A549 (cell line): ENCODE measurements at regions not wholly inside any gene's neighbourhood (a gene's known extent, or its start where the extent isn't known, plus 50 kb on each side); places are given as distances from the start of the nearest gene placed in this dataset.

ENCODE experiments used
- BHLHE40 ChIP-seq: IDR thresholded peaks from 2 replicates; pipeline ENCODE4 v1.6.1; 2012; ENCODE audit warnings: low read depth, low read length, inconsistent platforms
- CBX8 ChIP-seq: fragments of 200-600 bp; sonication (generic); IDR thresholded peaks from 2 replicates; pipeline ENCODE4 v1.6.1; 2016
- CEBPB ChIP-seq, 2 experiments: fragments of >200 bp in 1 of 2; sonication (Bioruptor Twin) in 1 of 2; formaldehyde crosslinking in 1 of 2; IDR thresholded peaks; 2 replicates each; pipeline ENCODE4 v1.6.1; 2012 to 2016
- JUN ChIP-seq, 2 experiments: fragments of >200 bp; sonication (Bioruptor Twin); formaldehyde crosslinking; IDR thresholded peaks; 2 replicates in 1 of 2; 3 replicates in 1 of 2; pipeline ENCODE4 v1.6.1; 2016 to 2017
- JUNB ChIP-seq: fragments of >200 bp; sonication (Bioruptor Twin); formaldehyde crosslinking; IDR thresholded peaks from 2 replicates; pipeline ENCODE4 v1.6.1; 2016
- ZFP36 ChIP-seq: fragments of 450-650 bp; IDR thresholded peaks from 2 replicates; pipeline ENCODE4 v1.6.1; 2014; ENCODE audit warnings: borderline replicate concordance; ENCODE audit not compliant: partially characterized antibody
- ZSCAN20 ChIP-seq: fragments of 250-450 bp; sonication (Bioruptor Pico); IDR thresholded peaks from 2 replicates; pipeline ENCODE4 v1.8.0; 2022; ENCODE audit warnings: mild to moderate bottlenecking, moderate library complexity
- TF ChIP-seq, protein P1 (sequence below): fragments of >200 bp; sonication (Bioruptor Twin); formaldehyde crosslinking; IDR thresholded peaks from 3 replicates; pipeline ENCODE4 v1.5.1; 2016
- TF ChIP-seq, protein P2 (sequence below): fragments of >200 bp; sonication (Bioruptor Twin); formaldehyde crosslinking; IDR thresholded peaks from 3 replicates; pipeline ENCODE4 v1.6.1; 2016
- TF ChIP-seq, protein P3 (sequence below): fragments of 150-350 bp; IDR thresholded peaks from 2 replicates; pipeline ENCODE4 v1.6.1; 2014; ENCODE audit warnings: low read depth, mild to moderate bottlenecking, low read length

DNA sequence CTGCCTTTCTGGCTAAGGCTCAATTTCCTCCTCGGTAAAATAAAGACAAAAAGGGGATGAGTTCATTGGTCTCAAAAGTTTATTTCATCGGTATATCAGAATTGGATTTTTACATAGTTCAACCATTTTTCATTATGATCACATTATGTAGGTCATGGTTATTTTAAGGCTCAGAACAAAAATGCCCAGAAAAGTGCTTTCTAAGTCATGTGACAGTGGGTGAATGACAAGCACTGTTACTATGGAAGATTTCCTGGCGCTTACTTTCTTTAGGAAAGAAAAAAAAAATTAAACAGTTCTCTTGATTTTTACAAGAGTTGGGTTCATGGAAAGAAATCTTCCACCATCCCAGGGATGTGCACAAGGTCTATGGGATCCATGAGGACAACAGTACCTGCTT, 117.9 kb upstream of the CES5A start:
- TF ChIP-seq BHLHE40 = no peak
- TF ChIP-seq, protein P1, sequence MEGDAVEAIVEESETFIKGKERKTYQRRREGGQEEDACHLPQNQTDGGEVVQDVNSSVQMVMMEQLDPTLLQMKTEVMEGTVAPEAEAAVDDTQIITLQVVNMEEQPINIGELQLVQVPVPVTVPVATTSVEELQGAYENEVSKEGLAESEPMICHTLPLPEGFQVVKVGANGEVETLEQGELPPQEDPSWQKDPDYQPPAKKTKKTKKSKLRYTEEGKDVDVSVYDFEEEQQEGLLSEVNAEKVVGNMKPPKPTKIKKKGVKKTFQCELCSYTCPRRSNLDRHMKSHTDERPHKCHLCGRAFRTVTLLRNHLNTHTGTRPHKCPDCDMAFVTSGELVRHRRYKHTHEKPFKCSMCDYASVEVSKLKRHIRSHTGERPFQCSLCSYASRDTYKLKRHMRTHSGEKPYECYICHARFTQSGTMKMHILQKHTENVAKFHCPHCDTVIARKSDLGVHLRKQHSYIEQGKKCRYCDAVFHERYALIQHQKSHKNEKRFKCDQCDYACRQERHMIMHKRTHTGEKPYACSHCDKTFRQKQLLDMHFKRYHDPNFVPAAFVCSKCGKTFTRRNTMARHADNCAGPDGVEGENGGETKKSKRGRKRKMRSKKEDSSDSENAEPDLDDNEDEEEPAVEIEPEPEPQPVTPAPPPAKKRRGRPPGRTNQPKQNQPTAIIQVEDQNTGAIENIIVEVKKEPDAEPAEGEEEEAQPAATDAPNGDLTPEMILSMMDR = no peak
- no peak for TF ChIP-seq ZSCAN20
- TF ChIP-seq, protein P2, sequence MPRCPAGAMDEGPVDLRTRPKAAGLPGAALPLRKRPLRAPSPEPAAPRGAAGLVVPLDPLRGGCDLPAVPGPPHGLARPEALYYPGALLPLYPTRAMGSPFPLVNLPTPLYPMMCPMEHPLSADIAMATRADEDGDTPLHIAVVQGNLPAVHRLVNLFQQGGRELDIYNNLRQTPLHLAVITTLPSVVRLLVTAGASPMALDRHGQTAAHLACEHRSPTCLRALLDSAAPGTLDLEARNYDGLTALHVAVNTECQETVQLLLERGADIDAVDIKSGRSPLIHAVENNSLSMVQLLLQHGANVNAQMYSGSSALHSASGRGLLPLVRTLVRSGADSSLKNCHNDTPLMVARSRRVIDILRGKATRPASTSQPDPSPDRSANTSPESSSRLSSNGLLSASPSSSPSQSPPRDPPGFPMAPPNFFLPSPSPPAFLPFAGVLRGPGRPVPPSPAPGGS = no peak
- TF ChIP-seq CBX8 = no peak
- TF ChIP-seq JUNB = no peak
- TF ChIP-seq, protein P3, sequence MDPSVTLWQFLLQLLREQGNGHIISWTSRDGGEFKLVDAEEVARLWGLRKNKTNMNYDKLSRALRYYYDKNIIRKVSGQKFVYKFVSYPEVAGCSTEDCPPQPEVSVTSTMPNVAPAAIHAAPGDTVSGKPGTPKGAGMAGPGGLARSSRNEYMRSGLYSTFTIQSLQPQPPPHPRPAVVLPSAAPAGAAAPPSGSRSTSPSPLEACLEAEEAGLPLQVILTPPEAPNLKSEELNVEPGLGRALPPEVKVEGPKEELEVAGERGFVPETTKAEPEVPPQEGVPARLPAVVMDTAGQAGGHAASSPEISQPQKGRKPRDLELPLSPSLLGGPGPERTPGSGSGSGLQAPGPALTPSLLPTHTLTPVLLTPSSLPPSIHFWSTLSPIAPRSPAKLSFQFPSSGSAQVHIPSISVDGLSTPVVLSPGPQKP = no peak
- no peak for TF ChIP-seq ZFP36
- TF ChIP-seq JUN (IDR thresholded peaks at IDR 0.05) = no peak
- TF ChIP-seq CEBPB (IDR thresholded peaks at IDR 0.05) = no peak
